Fibroblast of lung (primary cell): ENCODE measurements at regions not wholly inside any gene's neighbourhood (a gene's known extent, or its start where the extent isn't known, plus 50 kb on each side); places are given as distances from the start of the nearest gene placed in this dataset.
A peak's percentile ranks its signal among the peaks of the same experiment; 100 is the strongest.

Experiments used
- DNase-seq, 2 donors: peaks; one replicate each; pipeline versions ENCODE4 v3.0.0 to v3.0.0-alpha.2; 2010; ENCODE audit warnings: low read depth in 2 of 2
- H2AFZ ChIP-seq: 2 replicates; pipeline ENCODE4 v1.5.1; 2012; ENCODE audit warnings: low read length, control low read depth, inconsistent platforms
- H3K27ac ChIP-seq: 2 replicates; pipeline ENCODE4 v1.5.1; 2011; ENCODE audit warnings: low read length, control low read depth; ENCODE audit not compliant: insufficient read depth
- H3K27me3 ChIP-seq: 2 replicates; pipeline ENCODE4 v1.5.1; 2011; ENCODE audit warnings: mild to moderate bottlenecking, low read length; ENCODE audit not compliant: control insufficient read depth, insufficient read depth
- H3K36me3 ChIP-seq: 2 replicates; pipeline ENCODE4 v1.5.1; 2011; ENCODE audit warnings: low read length; ENCODE audit not compliant: control insufficient read depth, insufficient read depth
- H3K4me1 ChIP-seq: 2 replicates; pipeline ENCODE4 v1.5.1; 2011; ENCODE audit warnings: low read length; ENCODE audit not compliant: control insufficient read depth, insufficient read depth; ENCODE audit errors: extremely low read depth
- H3K4me2 ChIP-seq: 2 replicates; pipeline ENCODE4 v1.5.1; 2011; ENCODE audit warnings: low read length, control low read depth; ENCODE audit not compliant: insufficient read depth; ENCODE audit errors: extremely low read depth
- H3K4me3 ChIP-seq, 4 experiments: fragments of 200-600 bp in 1 of 4; sonication (generic) in 1 of 4; replicated peaks in 1 of 4; 2 replicates each; pipeline ENCODE4 v1.5.1; 2011 to 2016; ENCODE audit warnings: low read length in 4 of 4, low read depth in 3 of 4, mild to moderate bottlenecking in 3 of 4, control low read depth in 2 of 4, inconsistent platforms in 1 of 4, mixed read lengths in 1 of 4; ENCODE audit not compliant: insufficient read depth in 1 of 4; ENCODE audit errors: control extremely low read depth in 1 of 4
- H3K79me2 ChIP-seq: 2 replicates; pipeline ENCODE4 v1.5.1; 2012; ENCODE audit warnings: mild to moderate bottlenecking, low read length, inconsistent platforms; ENCODE audit not compliant: control insufficient read depth, insufficient read depth
- H3K9ac ChIP-seq: 2 replicates; pipeline ENCODE4 v1.5.1; 2011; ENCODE audit warnings: mild to moderate bottlenecking, low read length, control low read depth; ENCODE audit not compliant: insufficient read depth
- H3K9me3 ChIP-seq: 2 replicates; pipeline ENCODE4 v1.5.1; 2012; ENCODE audit warnings: low read depth, low read length; ENCODE audit not compliant: control insufficient read depth, insufficient read depth
- H4K20me1 ChIP-seq: 2 replicates; pipeline ENCODE4 v1.5.1; 2011; ENCODE audit warnings: low read length; ENCODE audit not compliant: control insufficient read depth, insufficient read depth; ENCODE audit errors: extremely low read depth
- EZH2 ChIP-seq: IDR thresholded peaks from 2 replicates; pipeline ENCODE4 v1.5.1; 2012; ENCODE audit warnings: low read length, control low read depth, mild to moderate bottlenecking; ENCODE audit errors: missing control alignments
- TF ChIP-seq, protein P1 (sequence below), 2 donors: IDR thresholded peaks in 1 of 2; conservative IDR thresholded peaks in 1 of 2; 1 replicate in 1 of 2; 2 replicates in 1 of 2; pipeline ENCODE4 v1.5.1; 2011 to 2012; ENCODE audit warnings: low read length in 2 of 2, control low read depth in 1 of 2, inconsistent platforms in 1 of 2, low read depth in 1 of 2, mild to moderate bottlenecking in 1 of 2

DNA sequence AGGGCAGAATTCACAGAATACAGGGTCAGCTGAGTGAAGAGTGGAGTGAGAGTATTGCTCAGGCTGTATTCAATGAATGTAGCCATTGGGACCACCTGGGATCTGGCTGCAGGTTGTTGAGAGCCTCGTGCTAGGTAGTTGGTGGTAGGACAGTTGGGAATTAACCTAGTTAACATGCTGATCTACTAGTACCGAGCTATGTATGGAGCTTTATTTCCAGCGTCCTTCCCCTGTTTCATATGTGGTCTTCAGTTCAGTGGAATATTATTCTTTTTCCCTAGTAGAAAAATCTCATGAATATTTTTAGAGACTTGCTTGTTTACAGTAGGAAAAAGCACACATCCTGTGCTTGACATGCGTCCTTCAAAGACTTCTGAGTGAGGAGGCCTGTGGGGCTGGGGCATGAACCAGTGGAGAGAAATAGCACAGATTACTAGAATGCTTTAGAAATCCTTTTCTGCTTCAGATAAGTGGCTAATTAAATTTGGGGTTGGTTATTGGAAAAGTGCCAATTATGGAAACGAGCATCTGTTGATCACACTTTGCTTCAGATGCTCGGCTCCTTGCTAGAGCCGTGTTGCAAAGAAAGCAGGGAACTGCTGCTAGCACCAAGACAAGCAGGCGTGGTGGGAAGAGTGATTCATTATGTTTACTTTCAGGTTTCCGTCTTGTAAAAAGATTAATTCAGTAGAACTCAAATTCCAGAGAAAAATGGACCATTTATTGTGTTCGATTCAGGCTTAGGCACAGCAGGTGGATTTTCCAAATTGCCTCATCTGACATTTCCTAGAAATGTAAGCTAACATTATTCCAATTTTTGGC lies 53.6 kb downstream of the ARF6 start:
- Histone ChIP-seq H3K4me2 (peak overlapping the region; percentile 63), H3K36me3 (no peaks in the 10 kb centered on the region), H4K20me1 (no peaks in the 10 kb centered on the region), H3K4me1 (peaks cover 5% of the 10 kb centered on the region), H3K4me3 (no peak overlapping the region), H3K27ac (no peak overlapping the region), H3K9me3 (no peaks in the 10 kb centered on the region), H3K27me3 (no peaks in the 10 kb centered on the region), H3K9ac (no peak overlapping the region), H3K79me2 (no peaks in the 10 kb centered on the region), H2AFZ (no peak overlapping the region)
- TF ChIP-seq EZH2, result no peak
- TF ChIP-seq, protein P1, sequence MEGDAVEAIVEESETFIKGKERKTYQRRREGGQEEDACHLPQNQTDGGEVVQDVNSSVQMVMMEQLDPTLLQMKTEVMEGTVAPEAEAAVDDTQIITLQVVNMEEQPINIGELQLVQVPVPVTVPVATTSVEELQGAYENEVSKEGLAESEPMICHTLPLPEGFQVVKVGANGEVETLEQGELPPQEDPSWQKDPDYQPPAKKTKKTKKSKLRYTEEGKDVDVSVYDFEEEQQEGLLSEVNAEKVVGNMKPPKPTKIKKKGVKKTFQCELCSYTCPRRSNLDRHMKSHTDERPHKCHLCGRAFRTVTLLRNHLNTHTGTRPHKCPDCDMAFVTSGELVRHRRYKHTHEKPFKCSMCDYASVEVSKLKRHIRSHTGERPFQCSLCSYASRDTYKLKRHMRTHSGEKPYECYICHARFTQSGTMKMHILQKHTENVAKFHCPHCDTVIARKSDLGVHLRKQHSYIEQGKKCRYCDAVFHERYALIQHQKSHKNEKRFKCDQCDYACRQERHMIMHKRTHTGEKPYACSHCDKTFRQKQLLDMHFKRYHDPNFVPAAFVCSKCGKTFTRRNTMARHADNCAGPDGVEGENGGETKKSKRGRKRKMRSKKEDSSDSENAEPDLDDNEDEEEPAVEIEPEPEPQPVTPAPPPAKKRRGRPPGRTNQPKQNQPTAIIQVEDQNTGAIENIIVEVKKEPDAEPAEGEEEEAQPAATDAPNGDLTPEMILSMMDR (conservative IDR thresholded peaks at IDR 0.05 in 1 of 2, IDR thresholded peaks at IDR 0.05 in 1 of 2; ENCODE audit: low read depth in 1 of 2, low read length in 2 of 2), result no peak
- peak; percentile 65 to 81 for DNase-seq

DNA sequence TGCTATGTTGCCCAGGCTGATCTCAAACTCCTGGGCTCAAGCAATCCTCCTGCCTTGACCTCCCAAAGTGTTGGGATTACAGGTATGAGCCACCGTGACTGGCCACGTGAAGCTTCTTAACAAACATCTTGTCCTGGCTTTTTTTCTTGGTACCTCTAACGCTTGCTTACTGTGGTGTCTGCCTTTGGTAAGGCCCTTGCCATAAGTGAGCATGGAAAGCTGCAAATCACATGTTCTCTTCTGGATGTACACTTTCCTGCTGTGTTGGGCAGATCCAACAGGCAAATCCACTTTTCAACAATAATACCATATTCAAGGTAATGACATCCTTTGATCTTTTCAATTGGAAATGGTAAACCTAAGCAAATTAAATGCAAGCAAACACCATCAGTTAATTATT lies 54.6 kb downstream of the ARF6 start:
- Histone ChIP-seq H3K4me1 (peaks cover 5% of the 10 kb centered on the region), H4K20me1 (no peaks in the 10 kb centered on the region), H3K79me2 (no peaks in the 10 kb centered on the region), H2AFZ (no peak overlapping the region), H3K27ac (no peak overlapping the region), H3K9ac (no peak overlapping the region), H3K4me3 (no peak overlapping the region), H3K27me3 (no peaks in the 10 kb centered on the region), H3K9me3 (no peaks in the 10 kb centered on the region), H3K4me2 (no peak overlapping the region), H3K36me3 (no peaks in the 10 kb centered on the region)
- no peak for TF ChIP-seq EZH2
- TF ChIP-seq, protein P1 (conservative IDR thresholded peaks at IDR 0.05 in 1 of 2, IDR thresholded peaks at IDR 0.05 in 1 of 2; ENCODE audit: low read depth in 1 of 2, low read length in 2 of 2), result no peak
- no peak for DNase-seq

DNA sequence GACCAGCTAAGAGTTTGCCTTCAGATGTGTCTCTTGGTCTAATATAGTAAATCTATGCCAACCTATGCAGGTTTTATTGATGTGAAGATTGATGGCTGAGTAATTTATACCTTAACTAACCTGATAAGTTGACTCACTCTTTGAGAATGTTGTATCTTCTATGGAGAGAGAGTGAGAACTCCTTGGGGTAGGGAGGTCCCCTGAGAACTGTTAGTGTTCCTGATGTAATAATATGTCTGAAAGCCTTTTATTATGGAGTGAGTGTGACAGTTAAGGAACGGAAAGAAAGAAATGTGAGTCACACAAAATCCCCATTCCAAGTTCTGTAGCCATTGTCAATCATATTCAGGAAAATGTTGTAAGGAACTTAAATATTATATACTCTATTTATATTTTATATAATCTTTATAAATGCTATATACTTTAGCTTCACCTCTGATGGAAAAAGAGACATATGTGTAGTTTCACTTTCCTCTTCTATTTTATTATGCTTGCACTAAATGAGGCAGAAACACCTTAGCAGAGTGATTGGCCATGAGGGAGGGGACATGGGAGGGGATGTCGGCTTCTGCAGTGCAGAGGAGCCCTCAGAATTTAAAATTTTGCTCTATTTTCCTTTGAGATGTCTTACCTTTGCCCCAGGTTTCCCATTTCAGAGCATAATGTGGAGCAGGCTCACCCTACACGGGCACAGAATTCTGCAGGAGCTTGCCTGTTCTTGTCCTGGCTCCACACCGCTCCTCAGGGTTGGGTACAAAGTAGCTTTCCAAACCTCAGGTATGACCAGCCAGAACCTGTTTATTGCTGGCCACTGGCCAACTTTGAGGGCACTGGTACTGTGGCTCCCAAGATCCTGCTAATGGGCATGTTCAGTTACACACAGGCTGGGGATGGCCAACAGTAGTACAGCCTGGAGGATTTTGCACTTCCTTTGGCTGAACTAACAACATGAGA lies 57.7 kb downstream of the ARF6 start:
- TF ChIP-seq EZH2, result no peak
- TF ChIP-seq, protein P1 (conservative IDR thresholded peaks at IDR 0.05 in 1 of 2, IDR thresholded peaks at IDR 0.05 in 1 of 2; ENCODE audit: low read depth in 1 of 2, low read length in 2 of 2), result no peak
- Histone ChIP-seq H3K27me3 (no peaks in the 10 kb centered on the region), H3K36me3 (no peaks in the 10 kb centered on the region), H2AFZ (no peak overlapping the region), H3K9me3 (no peaks in the 10 kb centered on the region), H3K4me3 (no peak overlapping the region), H3K27ac (no peak overlapping the region), H3K4me2 (no peak overlapping the region), H3K79me2 (no peaks in the 10 kb centered on the region), H3K4me1 (peaks cover 12% of the 10 kb centered on the region), H4K20me1 (no peaks in the 10 kb centered on the region), H3K9ac (no peak overlapping the region)
- no peak for DNase-seq
